B cell (primary cell): ENCODE measurements at regions not wholly inside any gene's neighbourhood (a gene's known extent, or its start where the extent isn't known, plus 50 kb on each side); places are given as distances from the start of the nearest gene placed in this dataset.

Experiments
- ATAC-seq: fragments of 200-7000 bp; cut with Tn5 transposase; one replicate; pipeline ENCODE4 v1.10.0; 2021; ENCODE audit warnings: low read depth, mild to moderate bottlenecking, moderate number of reproducible peaks, moderate library complexity
- CTCF ChIA-PET: fragments of 350-600 bp; sonication (Branson Sonifier 250); formaldehyde crosslinking; loops from one replicate; lab custom pipeline; 2021; ENCODE audit warnings: antibody characterized with exemption, inconsistent platforms; lab: Charles Lee
- POLR2A ChIA-PET: fragments of 350-600 bp; sonication (Branson Sonifier 250); formaldehyde crosslinking; loops from one replicate; lab custom pipeline; 2021; ENCODE audit warnings: antibody characterized with exemption; lab: Charles Lee
- DNase-seq: peaks from one replicate; pipeline ENCODE4 v3.0.0; 2013
- H2AFZ ChIP-seq: 2 replicates; pipeline ENCODE4 v1.6.1; 2012; ENCODE audit warnings: mild to moderate bottlenecking, low read depth, low read length; ENCODE audit not compliant: insufficient read depth, poor library complexity, severe bottlenecking
- H3K27ac ChIP-seq, 2 donors: 1 replicate in 1 of 2; 2 replicates in 1 of 2; pipeline ENCODE4 v1.5.1; 2012 to 2013; ENCODE audit warnings: low read length in 2 of 2, mild to moderate bottlenecking in 2 of 2, moderate library complexity in 1 of 2
- H3K27me3 ChIP-seq, 4 experiments: fragments of 200-600 bp in 1 of 4; sonication (generic) in 1 of 4; replicated peaks in 1 of 4; 1 replicate in 2 of 4; 2 replicates in 2 of 4; pipeline versions ENCODE4 v1.6.1 to v1.7.0; 2013 to 2016; ENCODE audit warnings: low read length in 3 of 4, mild to moderate bottlenecking in 2 of 4, mixed read lengths in 1 of 4, moderate library complexity in 1 of 4; ENCODE audit not compliant: insufficient read depth in 4 of 4, control insufficient read depth in 3 of 4; ENCODE audit errors: control extremely low read depth in 1 of 4
- H3K36me3 ChIP-seq, 2 experiments: replicated peaks in 1 of 2; 1 replicate in 1 of 2; 2 replicates in 1 of 2; pipeline versions ENCODE4 v1.6.1 to v1.7.1; 2013; ENCODE audit warnings: low read length in 1 of 2; ENCODE audit not compliant: insufficient read depth in 2 of 2, control insufficient read depth in 1 of 2; ENCODE audit errors: control extremely low read depth in 1 of 2, extremely low read depth in 1 of 2
- H3K4me1 ChIP-seq, 2 donors: fragments of 200-600 bp in 1 of 2; sonication (generic) in 1 of 2; 1 replicate in 1 of 2; 2 replicates in 1 of 2; pipeline versions ENCODE4 v1.5.1 to v1.6.1; 2013 to 2017; ENCODE audit warnings: low read length in 2 of 2; ENCODE audit not compliant: control insufficient read depth in 2 of 2, insufficient read depth in 2 of 2
- H3K4me2 ChIP-seq: replicated peaks from 2 replicates; pipeline ENCODE3; 2012; ENCODE audit warnings: mild to moderate bottlenecking, low read depth, low read length; ENCODE audit not compliant: poor library complexity, severe bottlenecking
- H3K4me3 ChIP-seq, 5 experiments: fragments of 200-600 bp in 1 of 5; sonication (generic) in 1 of 5; 1 replicate in 3 of 5; 2 replicates in 2 of 5; pipeline versions ENCODE4 v1.5.1 to v1.7.0; 2011 to 2016; ENCODE audit warnings: low read length in 4 of 5, mild to moderate bottlenecking in 4 of 5, low read depth in 2 of 5, control low read depth in 1 of 5, moderate library complexity in 1 of 5; ENCODE audit not compliant: insufficient read depth in 1 of 5; ENCODE audit errors: control extremely low read depth in 1 of 5, extremely low read depth in 1 of 5
- H3K79me2 ChIP-seq: fragments of 200-600 bp; sonication (generic); one replicate; pipeline ENCODE4 v1.6.0; 2016; ENCODE audit warnings: low read length; ENCODE audit not compliant: control insufficient read depth, insufficient read depth
- H3K9ac ChIP-seq: fragments of 200-600 bp; sonication (generic); 2 replicates; pipeline ENCODE4 v1.6.1; 2017; ENCODE audit warnings: mild to moderate bottlenecking, low read length, moderate library complexity
- H3K9me3 ChIP-seq, 3 donors: one replicate each; pipeline versions ENCODE4 v1.6.1 to v1.7.1; 2013; ENCODE audit warnings: low read length in 2 of 3; ENCODE audit not compliant: control insufficient read depth in 2 of 3, insufficient read depth in 1 of 3; ENCODE audit errors: control extremely low read depth in 1 of 3
- H4K20me1 ChIP-seq: 2 replicates; pipeline ENCODE4 v1.6.0; 2012; ENCODE audit warnings: mild to moderate bottlenecking, low read length; ENCODE audit not compliant: insufficient read depth, control insufficient read depth, poor library complexity, severe bottlenecking
- H3K27ac Mint-ChIP-seq: one replicate; pipeline ENCODE4 v1.8.0; 2021; ENCODE audit warnings: mixed read lengths
- H3K27me3 Mint-ChIP-seq: one replicate; pipeline ENCODE4 v1.8.0; 2021; ENCODE audit warnings: mixed read lengths
- H3K4me1 Mint-ChIP-seq: one replicate; pipeline ENCODE4 v1.8.0; 2021; ENCODE audit warnings: mixed read lengths
- H3K4me3 Mint-ChIP-seq: one replicate; pipeline ENCODE4 v1.8.0; 2021; ENCODE audit warnings: mixed read lengths
- H3K9me3 Mint-ChIP-seq: one replicate; pipeline ENCODE4 v1.8.0; 2022; ENCODE audit warnings: mixed read lengths; ENCODE audit not compliant: insufficient read depth
- EZH2 ChIP-seq: IDR thresholded peaks from 2 replicates; pipeline ENCODE4 v1.6.1; 2012; ENCODE audit warnings: borderline replicate concordance, low read depth, mild to moderate bottlenecking, moderate library complexity, low read length; ENCODE audit not compliant: insufficient read depth, poor library complexity, severe bottlenecking
- WGBS: methylation state at CpG from one replicate; pipeline ENCODE4 v1.1.5; 2013; ENCODE audit warnings: missing lambda C conversion rate; ENCODE audit not compliant: insufficient coverage; 5-methylcytosine and 5-hydroxymethylcytosine counted together
- intact Hi-C: fragments of 100-400 bp; cut with micrococcal nuclease; formaldehyde crosslinking; loops from one replicate; pipeline ENCODE4 v1.10.0; 2022
- TF ChIP-seq, protein P1 (sequence below): fragments of 200-600 bp; IDR thresholded peaks from one replicate; pipeline ENCODE4 v1.8.0; 2022; ENCODE audit warnings: antibody characterized with exemption, mild to moderate bottlenecking

DNA sequence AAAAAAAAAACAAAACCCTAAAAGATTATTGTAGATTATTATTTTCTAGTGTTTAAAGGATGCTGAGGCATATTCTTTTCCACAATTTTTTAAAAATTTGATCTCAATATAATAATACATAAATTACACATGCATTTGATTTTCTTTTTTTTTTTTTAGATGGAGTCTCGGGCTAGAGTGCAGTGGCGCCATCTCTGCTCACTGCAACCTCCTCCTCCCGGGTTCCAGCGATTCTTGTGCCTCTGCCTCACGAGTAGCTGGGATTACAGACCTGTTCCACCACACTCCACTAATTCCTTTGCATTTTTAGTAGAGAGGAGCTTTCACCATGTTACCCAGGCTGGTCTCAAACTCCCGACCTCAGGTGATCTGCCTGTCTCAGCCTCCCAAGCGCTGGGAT is 83.5 kb upstream of the TSPAN5 start:
- 86% methylated on average over 4 of the region's 7 CpGs for WGBS
- Mint-ChIP-seq H3K27me3 (no peaks in the 10 kb centered on the region), H3K9me3 (no peaks in the 10 kb centered on the region), H3K4me1 (no peaks in the 10 kb centered on the region), H3K4me3 (no peak overlapping the region), H3K27ac (no peak overlapping the region)
- POLR2A ChIA-PET, result no interaction called here
- no peaks in the 10 kb centered on the region for H3K79me2 ChIP-seq
- CTCF ChIA-PET, result no interaction called here
- H2AFZ ChIP-seq, result no peak overlapping the region
- no peaks in the 10 kb centered on the region for H4K20me1 ChIP-seq
- no peak overlapping the region for H3K4me3 ChIP-seq
- DNase-seq (no peak), ATAC-seq (no peak)
- H3K9me3 ChIP-seq, result no peaks in the 10 kb centered on the region
- H3K9ac ChIP-seq, result no peak overlapping the region
- intact Hi-C loops, result no loop called here
- no peaks in the 10 kb centered on the region for H3K27me3 ChIP-seq
- no peak overlapping the region for H3K27ac ChIP-seq
- no peaks in the 10 kb centered on the region for H3K36me3 ChIP-seq
- no peak overlapping the region for H3K4me2 ChIP-seq
- H3K4me1 ChIP-seq, result no peaks in the 10 kb centered on the region
- TF ChIP-seq EZH2, result no peak
- TF ChIP-seq, protein P1, sequence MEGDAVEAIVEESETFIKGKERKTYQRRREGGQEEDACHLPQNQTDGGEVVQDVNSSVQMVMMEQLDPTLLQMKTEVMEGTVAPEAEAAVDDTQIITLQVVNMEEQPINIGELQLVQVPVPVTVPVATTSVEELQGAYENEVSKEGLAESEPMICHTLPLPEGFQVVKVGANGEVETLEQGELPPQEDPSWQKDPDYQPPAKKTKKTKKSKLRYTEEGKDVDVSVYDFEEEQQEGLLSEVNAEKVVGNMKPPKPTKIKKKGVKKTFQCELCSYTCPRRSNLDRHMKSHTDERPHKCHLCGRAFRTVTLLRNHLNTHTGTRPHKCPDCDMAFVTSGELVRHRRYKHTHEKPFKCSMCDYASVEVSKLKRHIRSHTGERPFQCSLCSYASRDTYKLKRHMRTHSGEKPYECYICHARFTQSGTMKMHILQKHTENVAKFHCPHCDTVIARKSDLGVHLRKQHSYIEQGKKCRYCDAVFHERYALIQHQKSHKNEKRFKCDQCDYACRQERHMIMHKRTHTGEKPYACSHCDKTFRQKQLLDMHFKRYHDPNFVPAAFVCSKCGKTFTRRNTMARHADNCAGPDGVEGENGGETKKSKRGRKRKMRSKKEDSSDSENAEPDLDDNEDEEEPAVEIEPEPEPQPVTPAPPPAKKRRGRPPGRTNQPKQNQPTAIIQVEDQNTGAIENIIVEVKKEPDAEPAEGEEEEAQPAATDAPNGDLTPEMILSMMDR, result no peak

DNA sequence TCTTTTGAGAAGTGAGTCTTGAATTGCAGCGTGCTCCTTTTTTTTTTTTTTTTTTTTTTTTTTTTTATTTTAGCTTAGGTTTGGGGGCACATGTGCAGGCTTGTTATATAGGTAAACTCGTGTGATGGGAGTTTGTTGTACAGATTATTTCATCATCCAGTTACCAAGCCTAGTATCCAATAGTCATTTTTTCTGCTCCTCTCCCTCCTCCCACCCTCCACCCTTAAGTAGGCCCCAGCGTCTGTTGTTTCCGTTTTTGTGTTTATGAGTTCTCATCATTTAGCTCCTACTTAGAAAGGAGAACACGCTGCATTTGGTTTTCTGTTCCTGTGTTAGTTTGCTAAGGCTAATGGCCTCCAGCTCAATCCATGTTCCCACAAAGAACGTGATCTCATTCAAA is 81.3 kb upstream of the TSPAN5 start:
- CTCF ChIA-PET, result interaction anchor here (1.6 kb wide), 1 partner anchor 15 kb away, joined by 3 read pairs; no protein-coding TSS in a partner anchor
- POLR2A ChIA-PET, result no interaction called here
- Mint-ChIP-seq H3K9me3 (no peaks in the 10 kb centered on the region), H3K4me3 (no peak overlapping the region), H3K27ac (no peak overlapping the region), H3K27me3 (no peaks in the 10 kb centered on the region), H3K4me1 (no peaks in the 10 kb centered on the region)
- H3K9ac ChIP-seq, result no peak overlapping the region
- H2AFZ ChIP-seq, result no peak overlapping the region
- TF ChIP-seq, protein P1, result no peak
- TF ChIP-seq EZH2, result no peak
- no peak for ATAC-seq
- intact Hi-C loops, result no loop called here
- no peak overlapping the region for H3K4me2 ChIP-seq
- 100% methylated on average over 1 of the region's 6 CpGs for WGBS
- no peaks in the 10 kb centered on the region for H3K9me3 ChIP-seq
- no peak overlapping the region for H3K27ac ChIP-seq
- no peak overlapping the region for H3K4me3 ChIP-seq
- no peaks in the 10 kb centered on the region for H3K79me2 ChIP-seq
- no peaks in the 10 kb centered on the region for H3K27me3 ChIP-seq
- H3K4me1 ChIP-seq, result no peaks in the 10 kb centered on the region
- H4K20me1 ChIP-seq, result no peaks in the 10 kb centered on the region
- H3K36me3 ChIP-seq, result no peaks in the 10 kb centered on the region
- DNase-seq, result no peak
